ENCODE measurements at regions not wholly inside any gene's neighbourhood (a gene's known extent, or its start where the extent isn't known, plus 50 kb on each side); places are given as distances from the start of the nearest gene placed in this dataset.
"Not testable (repeated sequence)": the region's sequence is repeated elsewhere in the genome, so short reads cannot be mapped to it uniquely, and the experiment has no call there.

GRCh38 chr1:88453295-88453694, 230.8 kb upstream of the PKN2 start:
- no peak for DNase-seq

- DNase-seq = no peak
Measured at GRCh38 chr1:88454781-88455180, 229.3 kb upstream of the PKN2 start.

- no peak for DNase-seq
Measured at GRCh38 chr1:88455621-88456256, 228.3 kb upstream of the PKN2 start.

GRCh38 chr1:88457197-88457596, 226.9 kb upstream of the PKN2 start:
- DNase-seq = no peak

GRCh38 chr1:88461007-88461406, 223.1 kb upstream of the PKN2 start:
- no peak for DNase-seq

GRCh38 chr1:88462096-88462487, 222.0 kb upstream of the PKN2 start:
- no peak for DNase-seq

GRCh38 chr1:88462488-88463261, 221.4 kb upstream of the PKN2 start:
- no peak for DNase-seq

GRCh38 chr1:88463401-88463985, 220.6 kb upstream of the PKN2 start:
- DNase-seq = no peak

GRCh38 chr1:88466011-88466410, 218.1 kb upstream of the PKN2 start:
- DNase-seq = no peak

GRCh38 chr1:88466899-88467580, 217.0 kb upstream of the PKN2 start:
- DNase-seq = no peak

GRCh38 chr1:88472298-88472697, 211.8 kb upstream of the PKN2 start:
- DNase-seq = no peak

- no peak for DNase-seq
Measured at GRCh38 chr1:88472714-88473113, 211.4 kb upstream of the PKN2 start.

GRCh38 chr1:88474555-88475304, 209.3 kb upstream of the PKN2 start:
- no peak for DNase-seq

- DNase-seq = no peak
Measured at GRCh38 chr1:88484881-88485280, 199.2 kb upstream of the PKN2 start.

GRCh38 chr1:88488237-88488636, 195.8 kb upstream of the PKN2 start:
- no peak for DNase-seq

GRCh38 chr1:88490676-88491075, 193.4 kb upstream of the PKN2 start:
- no peak for DNase-seq

GRCh38 chr1:88499671-88500070, 184.4 kb upstream of the PKN2 start:
- DNase-seq = no peak

GRCh38 chr1:88502886-88503285, 181.2 kb upstream of the PKN2 start:
- DNase-seq = no peak

GRCh38 chr1:88503646-88504045, 180.4 kb upstream of the PKN2 start:
- no peak for DNase-seq

- DNase-seq = no peak
Measured at GRCh38 chr1:88504601-88505000, 179.5 kb upstream of the PKN2 start.

GRCh38 chr1:88509379-88509778, 174.7 kb upstream of the PKN2 start:
- no peak for DNase-seq

- DNase-seq = no peak
Measured at GRCh38 chr1:88514544-88515060, 169.5 kb upstream of the PKN2 start.

- not testable (repeated sequence) for DNase-seq
Measured at GRCh38 chr1:88517499-88517898, 166.6 kb upstream of the PKN2 start.

All from central memory CD4-positive, alpha-beta T cell (primary cell).